ENCODE measurements at regions not wholly inside any gene's neighbourhood (a gene's known extent, or its start where the extent isn't known, plus 50 kb on each side); places are given as distances from the start of the nearest gene placed in this dataset.

DNA sequence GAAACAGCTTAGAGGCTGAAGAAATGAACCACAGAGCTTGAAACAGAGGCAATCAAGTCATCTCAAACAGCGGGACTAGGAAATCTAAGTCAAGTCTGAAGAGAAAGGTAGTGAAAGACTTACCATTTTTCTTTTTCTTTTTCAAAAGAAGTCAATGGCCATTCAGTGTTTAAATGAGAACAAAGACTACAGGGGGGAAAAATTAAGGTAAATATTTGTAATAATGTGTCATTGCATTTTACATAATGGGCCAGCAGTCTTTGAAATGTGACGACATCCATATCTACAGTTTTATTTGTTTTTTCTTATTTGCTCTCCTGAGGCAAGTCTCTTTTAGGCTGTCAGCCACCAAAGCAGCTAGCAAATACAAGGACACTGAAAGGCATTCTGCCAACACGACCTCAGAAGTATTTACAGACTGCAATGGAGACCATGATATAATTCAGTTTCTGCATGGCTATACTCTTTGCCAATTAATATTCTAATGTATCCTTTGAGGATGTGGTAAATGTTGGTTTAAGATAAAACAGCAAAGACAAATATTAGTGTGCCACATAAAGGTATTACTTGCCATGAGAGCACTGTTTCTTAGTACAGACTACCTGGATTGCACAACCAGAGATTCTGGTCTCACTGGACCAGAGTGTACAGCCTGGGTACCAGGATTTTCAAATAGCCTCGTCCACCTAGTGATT, 307.0 kb upstream of the THBS1 start (continued):
- TF ChIP-seq, protein P1, sequence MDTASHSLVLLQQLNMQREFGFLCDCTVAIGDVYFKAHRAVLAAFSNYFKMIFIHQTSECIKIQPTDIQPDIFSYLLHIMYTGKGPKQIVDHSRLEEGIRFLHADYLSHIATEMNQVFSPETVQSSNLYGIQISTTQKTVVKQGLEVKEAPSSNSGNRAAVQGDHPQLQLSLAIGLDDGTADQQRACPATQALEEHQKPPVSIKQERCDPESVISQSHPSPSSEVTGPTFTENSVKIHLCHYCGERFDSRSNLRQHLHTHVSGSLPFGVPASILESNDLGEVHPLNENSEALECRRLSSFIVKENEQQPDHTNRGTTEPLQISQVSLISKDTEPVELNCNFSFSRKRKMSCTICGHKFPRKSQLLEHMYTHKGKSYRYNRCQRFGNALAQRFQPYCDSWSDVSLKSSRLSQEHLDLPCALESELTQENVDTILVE (CRISPR knock-in tag; IDR thresholded peaks at IDR 0.05) = no peak
- TF ChIP-seq KMT2B (CRISPR knock-in tag; IDR thresholded peaks at IDR 0.05) (no peak), ZNF660 (CRISPR knock-in tag; IDR thresholded peaks at IDR 0.05; ENCODE audit: borderline replicate concordance, low read depth) (no peak), MEF2D (CRISPR knock-in tag; IDR thresholded peaks at IDR 0.05) (peak; percentile 88), EED (CRISPR knock-in tag; IDR thresholded peaks at IDR 0.05) (no peak), ZNF747 (CRISPR knock-in tag; IDR thresholded peaks at IDR 0.05; ENCODE audit: borderline replicate concordance) (no peak), MTF2 (CRISPR knock-in tag; IDR thresholded peaks at IDR 0.05; ENCODE audit: borderline replicate concordance) (no peak), ZSCAN31 (CRISPR knock-in tag; IDR thresholded peaks at IDR 0.05; ENCODE audit: low read depth) (no peak), XRCC5 (optimal IDR thresholded peaks at IDR 0.05; ENCODE audit: low read length) (no peak), ZNF761 (CRISPR knock-in tag; conservative IDR thresholded peaks at IDR 0.05) (0 out of 2 replicates have a peak, but pooled peaks have one; percentile 53), ZMAT3 (CRISPR knock-in tag; conservative IDR thresholded peaks at IDR 0.05) (no peak; the same call in 1 of the 2 replicates), KAT8 (CRISPR knock-in tag; IDR thresholded peaks at IDR 0.05) (peak; percentile 30), MED13 (CRISPR knock-in tag; IDR thresholded peaks at IDR 0.05) (peak; percentile 95), ZNF235 (CRISPR knock-in tag; IDR thresholded peaks at IDR 0.05; ENCODE audit: borderline replicate concordance) (no peak), ZNF674 (CRISPR knock-in tag; IDR thresholded peaks at IDR 0.05; ENCODE audit: low read depth) (no peak), AGO1 (IDR thresholded peaks at IDR 0.05; ENCODE audit: low read depth, low read length, poor library complexity, severe bottlenecking) (no peak), REL (CRISPR knock-in tag; conservative IDR thresholded peaks at IDR 0.05) (no peak)
- TF ChIP-seq, protein P2, sequence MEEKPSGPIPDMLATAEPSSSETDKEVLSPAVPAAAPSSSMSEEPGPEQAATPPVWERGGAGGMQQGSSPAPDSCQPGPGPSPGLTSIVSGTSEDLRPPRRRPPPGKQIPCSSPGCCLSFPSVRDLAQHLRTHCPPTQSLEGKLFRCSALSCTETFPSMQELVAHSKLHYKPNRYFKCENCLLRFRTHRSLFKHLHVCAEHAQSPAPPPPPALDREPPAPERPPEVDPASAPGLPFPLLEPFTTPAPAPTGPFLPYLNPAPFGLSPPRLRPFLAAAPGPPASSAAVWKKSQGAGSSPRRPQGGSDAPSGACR (CRISPR knock-in tag; IDR thresholded peaks at IDR 0.05) = peak; percentile 83; the same call in 1 of the 2 replicates
- TF ChIP-seq, protein P3, sequence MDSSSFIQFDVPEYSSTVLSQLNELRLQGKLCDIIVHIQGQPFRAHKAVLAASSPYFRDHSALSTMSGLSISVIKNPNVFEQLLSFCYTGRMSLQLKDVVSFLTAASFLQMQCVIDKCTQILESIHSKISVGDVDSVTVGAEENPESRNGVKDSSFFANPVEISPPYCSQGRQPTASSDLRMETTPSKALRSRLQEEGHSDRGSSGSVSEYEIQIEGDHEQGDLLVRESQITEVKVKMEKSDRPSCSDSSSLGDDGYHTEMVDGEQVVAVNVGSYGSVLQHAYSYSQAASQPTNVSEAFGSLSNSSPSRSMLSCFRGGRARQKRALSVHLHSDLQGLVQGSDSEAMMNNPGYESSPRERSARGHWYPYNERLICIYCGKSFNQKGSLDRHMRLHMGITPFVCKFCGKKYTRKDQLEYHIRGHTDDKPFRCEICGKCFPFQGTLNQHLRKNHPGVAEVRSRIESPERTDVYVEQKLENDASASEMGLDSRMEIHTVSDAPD (CRISPR knock-in tag; IDR thresholded peaks at IDR 0.05) = peak; percentile 98
- TF ChIP-seq, protein P4, sequence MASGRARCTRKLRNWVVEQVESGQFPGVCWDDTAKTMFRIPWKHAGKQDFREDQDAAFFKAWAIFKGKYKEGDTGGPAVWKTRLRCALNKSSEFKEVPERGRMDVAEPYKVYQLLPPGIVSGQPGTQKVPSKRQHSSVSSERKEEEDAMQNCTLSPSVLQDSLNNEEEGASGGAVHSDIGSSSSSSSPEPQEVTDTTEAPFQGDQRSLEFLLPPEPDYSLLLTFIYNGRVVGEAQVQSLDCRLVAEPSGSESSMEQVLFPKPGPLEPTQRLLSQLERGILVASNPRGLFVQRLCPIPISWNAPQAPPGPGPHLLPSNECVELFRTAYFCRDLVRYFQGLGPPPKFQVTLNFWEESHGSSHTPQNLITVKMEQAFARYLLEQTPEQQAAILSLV (CRISPR knock-in tag; IDR thresholded peaks at IDR 0.05; ENCODE audit: borderline replicate concordance) = no peak
- TF ChIP-seq, protein P5, sequence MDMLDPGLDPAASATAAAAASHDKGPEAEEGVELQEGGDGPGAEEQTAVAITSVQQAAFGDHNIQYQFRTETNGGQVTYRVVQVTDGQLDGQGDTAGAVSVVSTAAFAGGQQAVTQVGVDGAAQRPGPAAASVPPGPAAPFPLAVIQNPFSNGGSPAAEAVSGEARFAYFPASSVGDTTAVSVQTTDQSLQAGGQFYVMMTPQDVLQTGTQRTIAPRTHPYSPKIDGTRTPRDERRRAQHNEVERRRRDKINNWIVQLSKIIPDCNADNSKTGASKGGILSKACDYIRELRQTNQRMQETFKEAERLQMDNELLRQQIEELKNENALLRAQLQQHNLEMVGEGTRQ (IDR thresholded peaks at IDR 0.05; ENCODE audit: low read depth, low read length) = no peak
- TF ChIP-seq, protein P5 (CRISPR knock-in tag; IDR thresholded peaks at IDR 0.05; ENCODE audit: borderline replicate concordance) = no peak
